ENCODE measurements at regions not wholly inside any gene's neighbourhood (a gene's known extent, or its start where the extent isn't known, plus 50 kb on each side); places are given as distances from the start of the nearest gene placed in this dataset.

- TF ChIP-seq CTCF (IDR thresholded peaks at IDR 0.05 in 2 of 3, conservative IDR thresholded peaks at IDR 0.05 in 1 of 3; ENCODE audit: borderline replicate concordance in 1 of 3, insufficient read depth in 1 of 3, low read depth in 2 of 3, low read length in 2 of 3) = no peak
- no peak for TF ChIP-seq POLR2A (IDR thresholded peaks at IDR 0.05; ENCODE audit: borderline replicate concordance, extremely low read depth, insufficient read depth, insufficient read length)
- no peak for TF ChIP-seq RAD21 (IDR thresholded peaks at IDR 0.05; ENCODE audit: low read depth)
- TF ChIP-seq EZH2 (IDR thresholded peaks at IDR 0.05) = no peak
- no peak for TF ChIP-seq EGR1 (IDR thresholded peaks at IDR 0.05; ENCODE audit: low read depth)
- no peak for TF ChIP-seq TCF7L2 (IDR thresholded peaks at IDR 0.05; ENCODE audit: borderline replicate concordance, extremely low read depth, insufficient read depth, insufficient read length)
- no peak for TF ChIP-seq SP1 (IDR thresholded peaks at IDR 0.05; ENCODE audit: low read depth)
- TF ChIP-seq MAX (IDR thresholded peaks at IDR 0.05) = no peak
- no peak for TF ChIP-seq REST (IDR thresholded peaks at IDR 0.05; ENCODE audit: low read depth)
- TF ChIP-seq POLR2AphosphoS5 (IDR thresholded peaks at IDR 0.05; ENCODE audit: low read depth, low read length) = no peak
- TF ChIP-seq ATF3 (IDR thresholded peaks at IDR 0.05) = no peak
- no peak for TF ChIP-seq CEBPB (IDR thresholded peaks at IDR 0.05; ENCODE audit: low read depth)
- no peak for TF ChIP-seq SIN3A (IDR thresholded peaks at IDR 0.05; ENCODE audit: low read depth)
- no peak for TF ChIP-seq YY1 (IDR thresholded peaks at IDR 0.05; ENCODE audit: extremely low read depth, insufficient replicate concordance, low read depth, low read length)
Observed at GRCh38 chr2:43121580-43122314, 104.7 kb downstream of the ZFP36L2 start.
